ENCODE measurements at regions not wholly inside any gene's neighbourhood (a gene's known extent, or its start where the extent isn't known, plus 50 kb on each side); places are given as distances from the start of the nearest gene placed in this dataset.
"Not testable (repeated sequence)": the region's sequence is repeated elsewhere in the genome, so short reads cannot be mapped to it uniquely, and the experiment has no call there.

- H3K9me3 Mint-ChIP-seq (ENCODE audit: unreplicated experiment), result peaks cover 5% of the 10 kb centered on the region
- no peak overlapping the region for H3K4me3 Mint-ChIP-seq (ENCODE audit: unreplicated experiment)
- no peaks in the 10 kb centered on the region for H3K27me3 Mint-ChIP-seq (ENCODE audit: unreplicated experiment)
- TF ChIP-seq CTCF (IDR thresholded peaks at IDR 0.05; ENCODE audit: partially characterized antibody, unreplicated experiment), result no peak
- no peak overlapping the region for H3K27ac Mint-ChIP-seq (ENCODE audit: unreplicated experiment)
- no peaks in the 10 kb centered on the region for H3K4me1 Mint-ChIP-seq (ENCODE audit: low read depth, unreplicated experiment)
- DNase-seq, result no peak
- H3K36me3 Mint-ChIP-seq (ENCODE audit: unreplicated experiment), result peaks cover 6% of the 10 kb centered on the region
Observed at GRCh38 chr10:131554821-131555220, 243.3 kb upstream of the TCERG1L start.

DNA sequence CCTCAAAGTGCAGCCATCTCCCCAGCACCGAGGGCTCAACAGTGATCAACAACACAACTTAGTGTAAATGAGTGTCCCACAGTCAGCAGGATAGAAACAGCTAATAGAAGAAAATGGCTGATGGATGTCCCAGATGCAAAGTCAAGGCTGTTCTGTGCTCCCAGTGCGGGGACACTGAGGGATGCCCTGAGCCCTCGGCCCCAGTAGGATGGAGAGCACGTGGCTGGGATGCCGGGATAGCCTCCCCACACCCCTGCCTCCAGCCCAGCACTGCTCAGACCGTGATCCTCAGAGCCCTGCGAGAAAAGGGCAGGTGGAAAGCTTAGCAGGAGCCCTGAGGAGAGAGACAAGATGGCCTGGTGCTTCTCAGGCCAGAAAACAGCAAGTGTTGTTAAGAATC is 243.9 kb upstream of the TCERG1L start:
- Mint-ChIP-seq H3K4me1 (ENCODE audit: low read depth, unreplicated experiment) (no peaks in the 10 kb centered on the region), H3K9me3 (ENCODE audit: unreplicated experiment) (peaks cover 6% of the 10 kb centered on the region), H3K36me3 (ENCODE audit: unreplicated experiment) (peaks cover 6% of the 10 kb centered on the region), H3K27ac (ENCODE audit: unreplicated experiment) (no peak overlapping the region), H3K27me3 (ENCODE audit: unreplicated experiment) (no peaks in the 10 kb centered on the region), H3K4me3 (ENCODE audit: unreplicated experiment) (no peak overlapping the region)
- no peak for DNase-seq
- no peak for TF ChIP-seq CTCF (IDR thresholded peaks at IDR 0.05; ENCODE audit: partially characterized antibody, unreplicated experiment)

- Mint-ChIP-seq H3K9me3 (ENCODE audit: unreplicated experiment) (peaks cover 6% of the 10 kb centered on the region), H3K4me1 (ENCODE audit: low read depth, unreplicated experiment) (no peaks in the 10 kb centered on the region), H3K36me3 (ENCODE audit: unreplicated experiment) (peaks cover 6% of the 10 kb centered on the region), H3K4me3 (ENCODE audit: unreplicated experiment) (no peak overlapping the region), H3K27me3 (ENCODE audit: unreplicated experiment) (no peaks in the 10 kb centered on the region), H3K27ac (ENCODE audit: unreplicated experiment) (no peak overlapping the region)
- no peak for TF ChIP-seq CTCF (IDR thresholded peaks at IDR 0.05; ENCODE audit: partially characterized antibody, unreplicated experiment)
- no peak for DNase-seq
Observed at GRCh38 chr10:131556061-131556896, 244.8 kb upstream of the TCERG1L start.

GRCh38 chr10:131556897-131557495 is 245.5 kb upstream of the TCERG1L start:
- TF ChIP-seq CTCF (IDR thresholded peaks at IDR 0.05; ENCODE audit: partially characterized antibody, unreplicated experiment), result no peak
- no peak overlapping the region for H3K4me3 Mint-ChIP-seq (ENCODE audit: unreplicated experiment)
- no peak for DNase-seq
- H3K36me3 Mint-ChIP-seq (ENCODE audit: unreplicated experiment), result peaks cover 6% of the 10 kb centered on the region
- no peak overlapping the region for H3K27ac Mint-ChIP-seq (ENCODE audit: unreplicated experiment)
- no peaks in the 10 kb centered on the region for H3K27me3 Mint-ChIP-seq (ENCODE audit: unreplicated experiment)
- H3K4me1 Mint-ChIP-seq (ENCODE audit: low read depth, unreplicated experiment), result no peaks in the 10 kb centered on the region
- peaks cover 6% of the 10 kb centered on the region for H3K9me3 Mint-ChIP-seq (ENCODE audit: unreplicated experiment)

DNA sequence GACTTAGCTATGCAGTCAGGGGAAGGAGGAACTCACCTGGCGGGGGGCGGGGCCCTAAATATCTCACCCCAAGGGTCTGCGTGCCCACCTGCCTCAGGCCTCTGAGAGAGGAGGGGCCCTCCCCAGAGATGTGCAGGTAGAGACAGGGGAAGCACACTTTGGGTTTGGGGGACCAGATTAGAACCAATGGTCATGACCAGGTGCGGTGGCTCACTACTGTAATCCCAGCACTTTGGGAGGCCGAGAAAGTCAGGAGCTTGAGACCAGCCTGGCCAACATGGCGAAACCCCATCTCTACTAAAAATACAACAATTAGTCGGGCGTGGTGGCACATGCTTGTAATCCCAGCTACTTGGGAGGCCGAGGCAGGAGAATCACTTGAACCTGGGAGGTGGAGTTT is 246.4 kb upstream of the TCERG1L start:
- H3K27ac Mint-ChIP-seq (ENCODE audit: unreplicated experiment); DNase-seq; H3K9me3 Mint-ChIP-seq (ENCODE audit: unreplicated experiment); H3K36me3 Mint-ChIP-seq (ENCODE audit: unreplicated experiment); H3K27me3 Mint-ChIP-seq (ENCODE audit: unreplicated experiment); H3K4me3 Mint-ChIP-seq (ENCODE audit: unreplicated experiment); H3K4me1 Mint-ChIP-seq (ENCODE audit: low read depth, unreplicated experiment): not testable (repeated sequence)
